NCI-H460 (cell line): ENCODE measurements at regions not wholly inside any gene's neighbourhood (a gene's known extent, or its start where the extent isn't known, plus 50 kb on each side); places are given as distances from the start of the nearest gene placed in this dataset.
"Not testable (repeated sequence)": the region's sequence is repeated elsewhere in the genome, so short reads cannot be mapped to it uniquely, and the experiment has no call there.

Experiments used
- DNase-seq: peaks from one replicate; pipeline ENCODE4 v3.0.0-alpha.2; 2016; ENCODE audit warnings: low read depth; ENCODE audit errors: extremely low read depth

GRCh38 chr3:159339131-159339530 is 537.3 kb downstream of the MFSD1 start:
- no peak for DNase-seq

- no peak for DNase-seq
Observed at GRCh38 chr3:159340877-159341500, 539.1 kb downstream of the MFSD1 start.

DNA sequence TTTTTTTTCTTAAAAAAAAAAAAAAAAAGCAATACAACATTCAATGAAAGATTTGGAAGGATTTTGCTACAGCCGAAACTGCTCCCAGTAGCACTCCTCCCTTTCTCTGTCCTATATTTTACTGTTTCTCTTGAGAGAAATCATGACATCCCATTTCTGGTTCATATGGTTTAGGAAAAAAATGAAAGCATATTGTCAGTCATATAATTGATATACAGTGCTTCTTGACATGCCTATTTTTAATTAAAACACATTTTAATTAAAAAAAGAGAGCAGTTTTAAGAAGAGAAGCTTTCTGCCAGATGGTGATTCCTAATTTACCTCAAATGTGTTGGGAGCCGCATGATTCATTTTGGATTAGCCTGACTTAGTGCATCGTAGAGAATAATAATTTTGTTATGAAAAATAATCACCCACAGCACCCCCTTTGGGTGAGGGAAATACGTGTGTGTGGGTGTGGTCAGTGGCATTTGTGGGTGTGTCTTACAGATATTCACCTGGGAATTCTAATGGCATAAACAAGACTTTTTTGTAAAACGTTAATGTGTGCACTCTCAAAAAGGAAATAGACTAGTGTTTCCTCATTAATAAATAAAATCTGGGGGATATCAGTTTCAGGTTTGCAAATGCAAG is 544.5 kb downstream of the MFSD1 start:
- DNase-seq = no peak

DNA sequence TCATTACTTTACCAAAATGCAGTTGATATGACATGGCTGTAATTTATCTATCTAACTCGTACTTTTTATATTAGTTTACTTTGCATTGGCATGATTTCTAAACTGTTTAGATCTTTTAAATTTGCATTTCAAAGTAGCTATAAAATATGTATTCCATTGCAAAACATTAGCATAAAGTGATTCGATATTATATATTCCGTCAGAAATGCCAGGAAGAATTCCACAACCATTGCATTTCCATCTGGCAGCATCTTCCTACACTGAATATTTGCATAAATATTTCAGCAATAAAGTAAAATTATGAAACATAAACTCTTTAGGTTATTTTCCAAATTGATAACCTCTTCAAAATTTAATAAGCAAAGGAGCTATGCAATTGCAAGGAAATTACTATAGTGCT is 546.6 kb downstream of the MFSD1 start:
- DNase-seq = no peak

DNA sequence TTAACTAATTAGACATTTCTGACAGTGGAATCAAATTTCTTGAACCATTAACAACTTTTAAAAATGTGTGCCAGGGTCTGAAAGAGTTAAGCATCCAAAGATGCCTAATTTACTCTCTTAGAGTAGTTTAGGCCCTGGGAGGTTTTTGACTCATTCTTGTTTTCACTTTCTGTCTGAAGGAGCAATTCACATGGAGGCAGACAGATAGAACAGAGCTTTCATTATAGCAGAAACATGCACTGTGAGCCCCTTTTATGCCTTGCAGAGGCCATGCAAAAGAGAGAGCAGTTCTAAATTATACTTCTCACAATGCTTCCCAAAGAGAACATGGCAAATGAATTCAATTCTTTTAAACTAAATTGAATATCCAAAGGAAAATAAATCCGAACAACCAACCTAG is 554.8 kb downstream of the MFSD1 start:
- no peak for DNase-seq

DNA sequence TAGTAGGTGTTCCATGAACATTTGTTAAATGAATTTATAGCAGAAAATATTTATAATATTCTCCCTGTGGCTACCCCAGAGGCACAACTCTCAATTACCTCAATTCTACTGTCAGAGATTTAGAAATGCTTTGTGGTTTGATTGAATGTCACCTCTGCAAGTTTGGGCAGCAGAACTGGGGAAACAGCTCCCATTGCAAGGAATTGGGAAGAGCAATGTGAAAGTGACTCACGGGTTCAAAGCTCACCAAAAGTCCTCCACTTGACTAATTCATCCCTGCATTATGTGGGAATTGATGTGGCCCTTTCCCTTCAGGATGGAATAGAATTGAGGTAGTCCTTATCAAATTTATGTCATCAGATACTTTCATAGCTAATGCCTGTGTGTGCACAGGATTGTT is 562.7 kb downstream of the MFSD1 start:
- no peak for DNase-seq

- no peak for DNase-seq
Observed at GRCh38 chr3:159366476-159366875, 564.6 kb downstream of the MFSD1 start.

DNA sequence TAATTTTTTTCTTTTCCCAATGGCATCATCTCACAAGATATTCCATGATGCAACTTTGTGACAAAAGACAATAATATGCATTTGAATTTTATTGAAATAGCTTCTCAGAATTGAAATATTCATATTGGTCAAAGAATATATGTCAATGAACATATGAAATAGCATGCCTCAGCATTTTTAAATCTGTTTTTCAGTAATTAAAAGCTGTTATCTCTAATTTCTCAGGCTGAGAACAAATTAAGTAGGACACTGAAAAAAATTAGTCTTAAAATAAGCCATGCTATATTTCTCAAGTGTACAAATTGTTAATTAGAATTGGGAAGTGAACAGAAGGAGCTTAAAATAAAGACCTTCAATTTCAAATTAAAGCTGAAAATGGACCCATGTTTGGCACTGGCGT is 570.1 kb downstream of the MFSD1 start:
- DNase-seq = no peak

DNA sequence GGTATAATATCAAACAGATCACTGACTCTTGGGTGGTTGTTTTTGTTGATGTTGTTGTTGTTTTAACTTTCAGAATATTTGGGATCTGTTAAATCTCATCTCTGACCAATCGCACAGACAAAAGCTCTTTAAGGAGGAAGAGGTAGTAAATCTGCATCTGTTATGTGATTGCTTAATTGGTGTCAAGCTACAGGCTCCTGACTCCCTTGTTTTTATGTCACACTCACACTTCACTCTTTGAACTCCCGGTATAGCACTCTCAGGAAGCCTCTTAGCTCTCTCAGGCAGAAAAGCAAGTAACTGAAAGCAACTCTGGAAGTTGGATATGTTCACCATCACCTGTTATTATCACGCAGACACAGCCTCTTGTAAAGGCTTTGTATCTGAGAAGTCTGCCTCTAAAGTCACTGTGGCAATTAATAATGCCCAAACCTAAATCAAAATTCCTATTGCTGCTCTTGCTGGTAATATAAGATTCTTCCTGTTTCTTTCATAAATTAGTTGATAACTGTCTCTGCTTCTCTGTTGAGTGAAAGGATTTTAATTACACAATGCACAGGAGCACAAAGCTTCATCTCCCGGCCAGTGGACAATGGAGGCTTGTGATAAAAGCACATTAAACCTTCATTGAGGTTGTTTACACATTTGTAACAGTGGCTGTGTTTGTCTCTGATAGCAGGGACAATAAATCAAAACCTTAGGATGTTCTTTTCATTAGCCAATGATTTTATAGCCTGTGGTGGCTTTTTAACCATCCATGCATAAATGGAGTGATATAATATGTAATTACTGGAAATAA is 576.7 kb downstream of the MFSD1 start:
- DNase-seq = no peak

GRCh38 chr3:159380891-159381290 is 579.0 kb downstream of the MFSD1 start:
- DNase-seq = no peak

GRCh38 chr3:159390656-159391212 is 588.9 kb downstream of the MFSD1 start:
- DNase-seq = no peak

DNA sequence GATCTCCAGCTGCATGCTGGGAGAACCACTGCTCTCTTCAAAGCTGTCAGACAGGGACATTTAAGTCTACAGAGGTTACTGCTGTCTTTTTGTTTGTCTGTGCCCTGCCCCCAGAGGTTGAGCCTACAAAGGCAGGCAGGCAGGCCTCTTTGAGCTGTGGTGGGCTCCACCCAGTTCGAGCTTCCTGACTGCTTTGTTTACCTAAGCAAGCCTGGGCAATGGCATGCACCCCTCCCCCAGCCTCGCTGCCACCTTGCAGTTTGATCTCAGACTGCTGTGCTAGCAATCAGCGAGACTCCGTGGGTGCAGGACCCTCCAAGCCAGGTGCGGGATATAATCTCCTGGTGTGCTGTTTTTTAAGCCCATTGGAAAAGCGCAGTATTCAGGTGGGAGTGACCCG is 591.0 kb upstream of the IL12A start:
- not testable (repeated sequence) for DNase-seq

GRCh38 chr3:159401069-159401468 is 587.6 kb upstream of the IL12A start:
- no peak for DNase-seq

- DNase-seq = not testable (repeated sequence)
Observed at GRCh38 chr3:159409711-159410110, 578.9 kb upstream of the IL12A start.

GRCh38 chr3:159413319-159413718 is 575.3 kb upstream of the IL12A start:
- DNase-seq = no peak

DNA sequence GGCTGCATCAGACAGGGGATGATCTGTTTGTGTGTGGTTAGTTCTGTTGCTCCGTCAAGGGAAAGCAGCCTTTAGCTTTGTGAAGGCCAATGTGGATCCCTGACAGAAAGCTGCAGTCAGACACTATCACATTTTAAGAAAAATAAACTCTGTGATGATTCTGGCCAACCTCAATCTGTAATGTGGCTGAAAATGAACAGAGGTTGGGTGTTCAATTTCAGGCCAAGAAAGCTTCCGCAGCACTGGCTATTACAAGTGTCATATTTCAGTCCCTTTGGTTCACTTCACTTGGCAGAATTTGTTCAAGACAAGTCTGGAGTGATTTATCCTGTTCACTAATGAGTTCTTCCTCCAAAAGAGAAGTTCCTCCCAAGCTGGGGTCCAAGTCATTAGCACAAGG is 571.8 kb upstream of the IL12A start:
- DNase-seq = no peak

- DNase-seq = no peak
Observed at GRCh38 chr3:159417761-159418160, 570.9 kb upstream of the IL12A start.

DNA sequence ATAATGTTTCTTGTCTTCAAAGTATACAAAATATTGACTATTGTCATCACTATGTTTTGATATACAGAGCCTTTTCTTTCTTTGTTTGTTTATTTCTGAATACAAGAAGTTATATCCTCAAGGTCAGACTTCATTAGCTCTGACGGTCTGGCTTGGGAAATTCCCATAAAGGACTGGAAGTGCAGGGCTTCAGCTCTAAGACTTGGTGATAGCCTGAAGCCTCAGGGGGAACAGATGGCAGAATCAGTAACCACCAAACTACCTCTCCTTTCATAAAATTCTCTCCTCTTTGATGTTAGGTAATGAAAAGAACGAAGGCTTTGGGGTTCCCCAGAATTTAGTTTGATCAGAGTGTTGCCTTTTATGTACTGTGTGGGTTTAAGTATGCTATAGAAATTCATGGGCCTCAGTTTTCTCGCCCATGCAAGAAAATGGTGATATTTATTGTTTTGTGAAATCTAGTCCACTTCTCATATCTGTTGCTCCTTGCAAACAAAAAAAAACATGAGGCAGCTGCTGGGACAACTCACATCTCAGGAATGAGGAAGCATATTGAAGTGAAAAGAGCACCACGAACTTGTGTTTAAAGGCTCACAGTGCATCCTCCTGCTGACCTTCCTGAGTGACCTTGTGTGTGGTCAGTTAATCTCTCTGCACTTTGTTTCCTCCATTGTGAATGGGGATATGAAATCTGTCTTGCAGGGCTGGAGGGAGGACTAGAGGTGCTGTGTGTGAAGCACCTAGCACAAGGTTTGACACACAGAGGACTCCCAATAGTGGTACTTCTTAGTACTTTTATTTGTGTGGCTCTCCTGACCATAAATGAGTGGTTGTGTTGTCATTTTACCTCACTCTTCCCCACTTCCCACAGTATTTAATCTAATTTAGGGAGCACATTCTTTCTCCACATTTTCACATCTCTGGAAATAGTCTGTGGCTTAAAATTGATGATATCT is 569.8 kb upstream of the IL12A start:
- no peak for DNase-seq

GRCh38 chr3:159429702-159430101 is 558.9 kb upstream of the IL12A start:
- no peak for DNase-seq

- DNase-seq = no peak
Observed at GRCh38 chr3:159432682-159433340, 555.8 kb upstream of the IL12A start.
